GM23338 (cell line): ENCODE measurements at regions not wholly inside any gene's neighbourhood (a gene's known extent, or its start where the extent isn't known, plus 50 kb on each side); places are given as distances from the start of the nearest gene placed in this dataset.

ENCODE experiments used
- ATAC-seq: fragments of 200-7000 bp; cut with Tn5 transposase; 3 replicates; pipeline ENCODE4 v1.9.1; 2020
- DNase-seq: peaks from one replicate; pipeline ENCODE4 v3.0.0-alpha.2; 2015; ENCODE audit warnings: low spot score
- H2AFZ ChIP-seq: fragments of 200-600 bp; sonication (generic); 2 replicates; pipeline ENCODE4 v1.8.0; 2016; ENCODE audit warnings: antibody characterized with exemption, mild to moderate bottlenecking, moderate library complexity
- H3F3A ChIP-seq: fragments of 200-600 bp; sonication (generic); replicated peaks from 2 replicates; pipeline ENCODE4 v1.8.0; 2017; ENCODE audit warnings: antibody characterized with exemption, mixed run types, low read depth
- H3K27ac ChIP-seq: fragments of 200-600 bp; sonication (generic); 2 replicates; pipeline ENCODE4 v1.6.1; 2016; ENCODE audit warnings: low read depth
- H3K27me3 ChIP-seq: fragments of 200-600 bp; sonication (generic); 2 replicates; pipeline ENCODE4 v1.8.0; 2016; ENCODE audit warnings: mild to moderate bottlenecking, mixed run types, moderate library complexity; ENCODE audit not compliant: insufficient read depth
- H3K36me3 ChIP-seq: fragments of 200-600 bp; sonication (generic); 2 replicates; pipeline ENCODE4 v1.8.0; 2016; ENCODE audit warnings: mild to moderate bottlenecking; ENCODE audit not compliant: insufficient read depth
- H3K4me1 ChIP-seq: fragments of 200-600 bp; sonication (generic); 2 replicates; pipeline ENCODE4 v1.8.0; 2016; ENCODE audit warnings: mild to moderate bottlenecking, moderate library complexity; ENCODE audit not compliant: insufficient read depth
- H3K4me2 ChIP-seq: fragments of 200-600 bp; sonication (generic); 2 replicates; pipeline ENCODE4 v1.7.1; 2017; ENCODE audit warnings: mixed run types
- H3K4me3 ChIP-seq: fragments of 200-600 bp; sonication (generic); 2 replicates; pipeline ENCODE4 v1.6.1; 2016; ENCODE audit warnings: mixed run types
- H3K79me2 ChIP-seq: fragments of 200-600 bp; sonication (generic); replicated peaks from 2 replicates; pipeline ENCODE4 v1.8.0; 2017; ENCODE audit warnings: mild to moderate bottlenecking; ENCODE audit not compliant: insufficient read depth
- H3K9me2 ChIP-seq: fragments of 200-600 bp; sonication (generic); 2 replicates; pipeline ENCODE4 v1.8.0; 2017; ENCODE audit not compliant: insufficient read depth
- H4K20me1 ChIP-seq: fragments of 200-600 bp; sonication (generic); replicated peaks from 2 replicates; pipeline ENCODE4 v1.8.0; 2017; ENCODE audit warnings: mild to moderate bottlenecking; ENCODE audit not compliant: insufficient read depth
- H3K27ac Mint-ChIP-seq: 2 replicates; pipeline ENCODE4 v1.8.0; 2020; ENCODE audit warnings: inconsistent platforms, mild to moderate bottlenecking, moderate library complexity, mixed read lengths
- H3K27me3 Mint-ChIP-seq: 3 replicates; pipeline ENCODE4 v1.8.0; 2022; ENCODE audit warnings: low read depth, mild to moderate bottlenecking, moderate library complexity, mixed read lengths, inconsistent platforms; ENCODE audit not compliant: insufficient read depth, poor library complexity
- H3K36me3 Mint-ChIP-seq: 3 replicates; pipeline ENCODE4 v1.8.0; 2021; ENCODE audit warnings: low read depth, mild to moderate bottlenecking, inconsistent platforms, moderate library complexity, mixed read lengths
- H3K4me1 Mint-ChIP-seq: 3 replicates; pipeline ENCODE4 v1.8.0; 2020; ENCODE audit warnings: mild to moderate bottlenecking, inconsistent platforms, mixed read lengths
- H3K4me3 Mint-ChIP-seq: 3 replicates; pipeline ENCODE4 v1.8.0; 2021; ENCODE audit warnings: moderate library complexity, mild to moderate bottlenecking, inconsistent platforms, mixed read lengths
- H3K9me3 Mint-ChIP-seq: 3 replicates; pipeline ENCODE4 v1.8.0; 2020; ENCODE audit warnings: moderate library complexity, mild to moderate bottlenecking, inconsistent platforms, mixed read lengths
- CREB1 ChIP-seq: fragments of 250-450 bp; sonication (Bioruptor Pico); IDR thresholded peaks from 2 replicates; pipeline ENCODE4 v1.5.0; 2020; ENCODE audit warnings: low read depth, mild to moderate bottlenecking, moderate library complexity
- EZH2 ChIP-seq: fragments of 200-600 bp; sonication (generic); IDR thresholded peaks from one replicate; pipeline ENCODE4 v1.8.0; 2017; ENCODE audit warnings: antibody characterized with exemption, mild to moderate bottlenecking, low read depth; ENCODE audit not compliant: unreplicated experiment
- EZH2phosphoT487 ChIP-seq: fragments of 200-600 bp; sonication (generic); IDR thresholded peaks from one replicate; pipeline ENCODE4 v1.8.1; 2018; ENCODE audit warnings: antibody characterized with exemption; ENCODE audit not compliant: unreplicated experiment
- JUNB ChIP-seq: IDR thresholded peaks from one replicate; pipeline ENCODE4 v1.6.1; 2016; ENCODE audit warnings: antibody characterized with exemption; ENCODE audit not compliant: unreplicated experiment
- NANOG ChIP-seq: IDR thresholded peaks from 2 replicates; pipeline ENCODE4 v1.6.1; 2016; ENCODE audit warnings: antibody characterized with exemption, borderline replicate concordance
- POLR2AphosphoS5 ChIP-seq: IDR thresholded peaks from 2 replicates; pipeline ENCODE4 v1.6.1; 2016; ENCODE audit warnings: antibody characterized with exemption, low read depth
- STAT1 ChIP-seq: IDR thresholded peaks from one replicate; pipeline ENCODE4 v1.6.1; 2016; ENCODE audit warnings: antibody characterized with exemption; ENCODE audit not compliant: unreplicated experiment
- ZNF114 ChIP-seq: fragments of 250-450 bp; sonication (Bioruptor Pico); IDR thresholded peaks from 2 replicates; pipeline ENCODE4 v1.5.0; 2020; ENCODE audit warnings: mild to moderate bottlenecking, moderate library complexity
- ZNF331 ChIP-seq: fragments of 250-450 bp; sonication (Bioruptor Pico); IDR thresholded peaks from 2 replicates; pipeline ENCODE4 v1.5.0; 2020; ENCODE audit warnings: low read depth, mild to moderate bottlenecking, moderate library complexity
- TF ChIP-seq, protein P1 (sequence below): IDR thresholded peaks from 2 replicates; pipeline ENCODE4 v1.6.1; 2016; ENCODE audit warnings: antibody characterized with exemption
- TF ChIP-seq, protein P2 (sequence below): fragments of 250-450 bp; sonication (Bioruptor Pico); IDR thresholded peaks from 2 replicates; pipeline ENCODE4 v1.5.0; 2020; ENCODE audit warnings: mild to moderate bottlenecking, moderate library complexity
- TF ChIP-seq, protein P3 (sequence below): IDR thresholded peaks from one replicate; pipeline ENCODE4 v1.6.1; 2018; ENCODE audit warnings: antibody characterized with exemption; ENCODE audit not compliant: unreplicated experiment
- TF ChIP-seq, protein P4 (sequence below), 2 experiments: fragments of 200-600 bp in 1 of 2; sonication (generic) in 1 of 2; conservative IDR thresholded peaks; 2 replicates each; pipeline versions ENCODE4 v1.5.1 to v1.6.1; 2016 to 2017; ENCODE audit warnings: antibody characterized with exemption in 2 of 2, low read depth in 2 of 2, mild to moderate bottlenecking in 2 of 2, moderate library complexity in 1 of 2

- peak overlapping the region; percentile 45; the same call in 1 of the 2 replicates for H2AFZ ChIP-seq
- H3K9me2 ChIP-seq = peaks cover 6% of the 10 kb centered on the region
- H3K27me3 ChIP-seq = no peaks in the 10 kb centered on the region
- peaks cover 32% of the 10 kb centered on the region for H3K4me1 ChIP-seq
- Mint-ChIP-seq H3K36me3 (no peaks in the 10 kb centered on the region; the same call in 2 of the 3 replicates), H3K4me1 (peaks cover 54% of the 10 kb centered on the region), H3K4me3 (no peak overlapping the region; the same call in 2 of the 3 replicates), H3K9me3 (no peaks in the 10 kb centered on the region), H3K27me3 (peaks cover 8% of the 10 kb centered on the region), H3K27ac (no peak overlapping the region)
- no peaks in the 10 kb centered on the region for H3K36me3 ChIP-seq
- H4K20me1 ChIP-seq = no peaks in the 10 kb centered on the region
- no peak for TF ChIP-seq ZNF331 (CRISPR knock-in tag)
- no peak for TF ChIP-seq CREB1
- TF ChIP-seq, protein P1, sequence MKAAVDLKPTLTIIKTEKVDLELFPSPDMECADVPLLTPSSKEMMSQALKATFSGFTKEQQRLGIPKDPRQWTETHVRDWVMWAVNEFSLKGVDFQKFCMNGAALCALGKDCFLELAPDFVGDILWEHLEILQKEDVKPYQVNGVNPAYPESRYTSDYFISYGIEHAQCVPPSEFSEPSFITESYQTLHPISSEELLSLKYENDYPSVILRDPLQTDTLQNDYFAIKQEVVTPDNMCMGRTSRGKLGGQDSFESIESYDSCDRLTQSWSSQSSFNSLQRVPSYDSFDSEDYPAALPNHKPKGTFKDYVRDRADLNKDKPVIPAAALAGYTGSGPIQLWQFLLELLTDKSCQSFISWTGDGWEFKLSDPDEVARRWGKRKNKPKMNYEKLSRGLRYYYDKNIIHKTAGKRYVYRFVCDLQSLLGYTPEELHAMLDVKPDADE = no peak
- TF ChIP-seq, protein P2, sequence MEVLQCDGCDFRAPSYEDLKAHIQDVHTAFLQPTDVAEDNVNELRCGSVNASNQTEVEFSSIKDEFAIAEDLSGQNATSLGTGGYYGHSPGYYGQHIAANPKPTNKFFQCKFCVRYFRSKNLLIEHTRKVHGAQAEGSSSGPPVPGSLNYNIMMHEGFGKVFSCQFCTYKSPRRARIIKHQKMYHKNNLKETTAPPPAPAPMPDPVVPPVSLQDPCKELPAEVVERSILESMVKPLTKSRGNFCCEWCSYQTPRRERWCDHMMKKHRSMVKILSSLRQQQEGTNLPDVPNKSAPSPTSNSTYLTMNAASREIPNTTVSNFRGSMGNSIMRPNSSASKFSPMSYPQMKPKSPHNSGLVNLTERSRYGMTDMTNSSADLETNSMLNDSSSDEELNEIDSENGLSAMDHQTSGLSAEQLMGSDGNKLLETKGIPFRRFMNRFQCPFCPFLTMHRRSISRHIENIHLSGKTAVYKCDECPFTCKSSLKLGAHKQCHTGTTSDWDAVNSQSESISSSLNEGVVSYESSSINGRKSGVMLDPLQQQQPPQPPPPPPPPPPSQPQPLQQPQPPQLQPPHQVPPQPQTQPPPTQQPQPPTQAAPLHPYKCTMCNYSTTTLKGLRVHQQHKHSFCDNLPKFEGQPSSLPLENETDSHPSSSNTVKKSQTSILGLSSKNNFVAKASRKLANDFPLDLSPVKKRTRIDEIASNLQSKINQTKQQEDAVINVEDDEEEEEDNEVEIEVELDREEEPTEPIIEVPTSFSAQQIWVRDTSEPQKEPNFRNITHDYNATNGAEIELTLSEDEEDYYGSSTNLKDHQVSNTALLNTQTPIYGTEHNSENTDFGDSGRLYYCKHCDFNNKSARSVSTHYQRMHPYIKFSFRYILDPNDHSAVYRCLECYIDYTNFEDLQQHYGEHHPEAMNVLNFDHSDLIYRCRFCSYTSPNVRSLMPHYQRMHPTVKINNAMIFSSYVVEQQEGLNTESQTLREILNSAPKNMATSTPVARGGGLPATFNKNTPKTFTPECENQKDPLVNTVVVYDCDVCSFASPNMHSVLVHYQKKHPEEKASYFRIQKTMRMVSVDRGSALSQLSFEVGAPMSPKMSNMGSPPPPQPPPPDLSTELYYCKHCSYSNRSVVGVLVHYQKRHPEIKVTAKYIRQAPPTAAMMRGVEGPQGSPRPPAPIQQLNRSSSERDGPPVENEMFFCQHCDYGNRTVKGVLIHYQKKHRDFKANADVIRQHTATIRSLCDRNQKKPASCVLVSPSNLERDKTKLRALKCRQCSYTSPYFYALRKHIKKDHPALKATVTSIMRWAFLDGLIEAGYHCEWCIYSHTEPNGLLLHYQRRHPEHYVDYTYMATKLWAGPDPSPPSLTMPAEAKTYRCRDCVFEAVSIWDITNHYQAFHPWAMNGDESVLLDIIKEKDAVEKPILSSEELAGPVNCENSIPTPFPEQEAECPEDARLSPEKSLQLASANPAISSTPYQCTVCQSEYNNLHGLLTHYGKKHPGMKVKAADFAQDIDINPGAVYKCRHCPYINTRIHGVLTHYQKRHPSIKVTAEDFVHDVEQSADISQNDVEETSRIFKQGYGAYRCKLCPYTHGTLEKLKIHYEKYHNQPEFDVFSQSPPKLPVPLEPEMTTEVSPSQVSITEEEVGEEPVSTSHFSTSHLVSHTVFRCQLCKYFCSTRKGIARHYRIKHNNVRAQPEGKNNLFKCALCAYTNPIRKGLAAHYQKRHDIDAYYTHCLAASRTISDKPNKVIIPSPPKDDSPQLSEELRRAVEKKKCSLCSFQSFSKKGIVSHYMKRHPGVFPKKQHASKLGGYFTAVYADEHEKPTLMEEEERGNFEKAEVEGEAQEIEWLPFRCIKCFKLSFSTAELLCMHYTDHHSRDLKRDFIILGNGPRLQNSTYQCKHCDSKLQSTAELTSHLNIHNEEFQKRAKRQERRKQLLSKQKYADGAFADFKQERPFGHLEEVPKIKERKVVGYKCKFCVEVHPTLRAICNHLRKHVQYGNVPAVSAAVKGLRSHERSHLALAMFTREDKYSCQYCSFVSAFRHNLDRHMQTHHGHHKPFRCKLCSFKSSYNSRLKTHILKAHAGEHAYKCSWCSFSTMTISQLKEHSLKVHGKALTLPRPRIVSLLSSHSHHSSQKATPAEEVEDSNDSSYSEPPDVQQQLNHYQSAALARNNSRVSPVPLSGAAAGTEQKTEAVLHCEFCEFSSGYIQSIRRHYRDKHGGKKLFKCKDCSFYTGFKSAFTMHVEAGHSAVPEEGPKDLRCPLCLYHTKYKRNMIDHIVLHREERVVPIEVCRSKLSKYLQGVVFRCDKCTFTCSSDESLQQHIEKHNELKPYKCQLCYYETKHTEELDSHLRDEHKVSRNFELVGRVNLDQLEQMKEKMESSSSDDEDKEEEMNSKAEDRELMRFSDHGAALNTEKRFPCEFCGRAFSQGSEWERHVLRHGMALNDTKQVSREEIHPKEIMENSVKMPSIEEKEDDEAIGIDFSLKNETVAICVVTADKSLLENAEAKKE (CRISPR knock-in tag) = no peak
- no peak for TF ChIP-seq ZNF114 (CRISPR knock-in tag)
- TF ChIP-seq EZH2phosphoT487 = no peak
- TF ChIP-seq JUNB = no peak
- TF ChIP-seq, protein P3, sequence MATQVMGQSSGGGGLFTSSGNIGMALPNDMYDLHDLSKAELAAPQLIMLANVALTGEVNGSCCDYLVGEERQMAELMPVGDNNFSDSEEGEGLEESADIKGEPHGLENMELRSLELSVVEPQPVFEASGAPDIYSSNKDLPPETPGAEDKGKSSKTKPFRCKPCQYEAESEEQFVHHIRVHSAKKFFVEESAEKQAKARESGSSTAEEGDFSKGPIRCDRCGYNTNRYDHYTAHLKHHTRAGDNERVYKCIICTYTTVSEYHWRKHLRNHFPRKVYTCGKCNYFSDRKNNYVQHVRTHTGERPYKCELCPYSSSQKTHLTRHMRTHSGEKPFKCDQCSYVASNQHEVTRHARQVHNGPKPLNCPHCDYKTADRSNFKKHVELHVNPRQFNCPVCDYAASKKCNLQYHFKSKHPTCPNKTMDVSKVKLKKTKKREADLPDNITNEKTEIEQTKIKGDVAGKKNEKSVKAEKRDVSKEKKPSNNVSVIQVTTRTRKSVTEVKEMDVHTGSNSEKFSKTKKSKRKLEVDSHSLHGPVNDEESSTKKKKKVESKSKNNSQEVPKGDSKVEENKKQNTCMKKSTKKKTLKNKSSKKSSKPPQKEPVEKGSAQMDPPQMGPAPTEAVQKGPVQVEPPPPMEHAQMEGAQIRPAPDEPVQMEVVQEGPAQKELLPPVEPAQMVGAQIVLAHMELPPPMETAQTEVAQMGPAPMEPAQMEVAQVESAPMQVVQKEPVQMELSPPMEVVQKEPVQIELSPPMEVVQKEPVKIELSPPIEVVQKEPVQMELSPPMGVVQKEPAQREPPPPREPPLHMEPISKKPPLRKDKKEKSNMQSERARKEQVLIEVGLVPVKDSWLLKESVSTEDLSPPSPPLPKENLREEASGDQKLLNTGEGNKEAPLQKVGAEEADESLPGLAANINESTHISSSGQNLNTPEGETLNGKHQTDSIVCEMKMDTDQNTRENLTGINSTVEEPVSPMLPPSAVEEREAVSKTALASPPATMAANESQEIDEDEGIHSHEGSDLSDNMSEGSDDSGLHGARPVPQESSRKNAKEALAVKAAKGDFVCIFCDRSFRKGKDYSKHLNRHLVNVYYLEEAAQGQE = no peak
- TF ChIP-seq EZH2 = no peak
- no peak for TF ChIP-seq STAT1
- TF ChIP-seq NANOG = no peak
- TF ChIP-seq, protein P4, sequence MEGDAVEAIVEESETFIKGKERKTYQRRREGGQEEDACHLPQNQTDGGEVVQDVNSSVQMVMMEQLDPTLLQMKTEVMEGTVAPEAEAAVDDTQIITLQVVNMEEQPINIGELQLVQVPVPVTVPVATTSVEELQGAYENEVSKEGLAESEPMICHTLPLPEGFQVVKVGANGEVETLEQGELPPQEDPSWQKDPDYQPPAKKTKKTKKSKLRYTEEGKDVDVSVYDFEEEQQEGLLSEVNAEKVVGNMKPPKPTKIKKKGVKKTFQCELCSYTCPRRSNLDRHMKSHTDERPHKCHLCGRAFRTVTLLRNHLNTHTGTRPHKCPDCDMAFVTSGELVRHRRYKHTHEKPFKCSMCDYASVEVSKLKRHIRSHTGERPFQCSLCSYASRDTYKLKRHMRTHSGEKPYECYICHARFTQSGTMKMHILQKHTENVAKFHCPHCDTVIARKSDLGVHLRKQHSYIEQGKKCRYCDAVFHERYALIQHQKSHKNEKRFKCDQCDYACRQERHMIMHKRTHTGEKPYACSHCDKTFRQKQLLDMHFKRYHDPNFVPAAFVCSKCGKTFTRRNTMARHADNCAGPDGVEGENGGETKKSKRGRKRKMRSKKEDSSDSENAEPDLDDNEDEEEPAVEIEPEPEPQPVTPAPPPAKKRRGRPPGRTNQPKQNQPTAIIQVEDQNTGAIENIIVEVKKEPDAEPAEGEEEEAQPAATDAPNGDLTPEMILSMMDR (conservative IDR thresholded peaks at IDR 0.05; ENCODE audit: low read depth in 2 of 2) = no peak
- TF ChIP-seq POLR2AphosphoS5 = no peak
- H3K4me2 ChIP-seq = no peak overlapping the region
- H3K27ac ChIP-seq = no peak overlapping the region
- no peak for DNase-seq
- H3F3A ChIP-seq = peaks cover 3% of the 10 kb centered on the region
- no peak overlapping the region for H3K4me3 ChIP-seq
- no peak for ATAC-seq
- H3K79me2 ChIP-seq = no peaks in the 10 kb centered on the region
Measured at GRCh38 chr6:167446046-167446445, 121.2 kb downstream of the TTLL2 start.
